Spinal cord (tissue), 9 donors: ENCODE measurements at regions not wholly inside any gene's neighbourhood (a gene's known extent, or its start where the extent isn't known, plus 50 kb on each side); places are given as distances from the start of the nearest gene placed in this dataset.
A peak's percentile ranks its signal among the peaks of the same experiment; 100 is the strongest.

Experiments
- DNase-seq, 6 donors: peaks; one replicate each; pipeline versions ENCODE4 v3.0.0 to v3.0.0-alpha.2; 2013 to 2015; ENCODE audit warnings: low spot score in 6 of 6, low read depth in 4 of 6
- H3K27ac ChIP-seq: one replicate; pipeline ENCODE4 v1.5.1; 2013; ENCODE audit warnings: low read depth, low read length, control low read depth
- H3K27me3 ChIP-seq: one replicate; pipeline ENCODE4 v1.6.1; 2013; ENCODE audit warnings: low read length; ENCODE audit not compliant: control insufficient read depth, insufficient read depth
- H3K36me3 ChIP-seq: one replicate; pipeline ENCODE4 v1.6.1; 2013; ENCODE audit warnings: low read length; ENCODE audit not compliant: control insufficient read depth, insufficient read depth
- H3K4me1 ChIP-seq: one replicate; pipeline ENCODE4 v1.6.1; 2013; ENCODE audit warnings: low read length; ENCODE audit not compliant: control insufficient read depth, insufficient read depth
- H3K4me3 ChIP-seq: one replicate; pipeline ENCODE4 v1.5.1; 2013; ENCODE audit warnings: low read depth, low read length, control low read depth
- H3K9me3 ChIP-seq: one replicate; pipeline ENCODE4 v1.6.1; 2013; ENCODE audit warnings: low read length; ENCODE audit not compliant: control insufficient read depth, insufficient read depth
- WGBS: methylation state at CpG from one replicate; pipeline ENCODE4 v1.1.5; 2013; ENCODE audit warnings: missing lambda C conversion rate; ENCODE audit not compliant: insufficient coverage; 5-methylcytosine and 5-hydroxymethylcytosine counted together
- donor health status: healthy.

- peak in 1 of 6 donors; percentile 17 for DNase-seq
- H3K27me3 ChIP-seq = peaks cover 12% of the 10 kb centered on the region
- H3K9me3 ChIP-seq = no peaks in the 10 kb centered on the region
- H3K27ac ChIP-seq = no peak overlapping the region
- H3K4me3 ChIP-seq = no peak overlapping the region
- no peaks in the 10 kb centered on the region for H3K4me1 ChIP-seq
- no peaks in the 10 kb centered on the region for H3K36me3 ChIP-seq
- WGBS = 59% methylated on average over 8 of the region's 10 CpGs
Observed at GRCh38 chrX:118211891-118212816, 95.5 kb upstream of the KLHL13 start.

- no peak for DNase-seq
- no peaks in the 10 kb centered on the region for H3K9me3 ChIP-seq
- H3K27me3 ChIP-seq = peaks cover 12% of the 10 kb centered on the region
- H3K27ac ChIP-seq = no peak overlapping the region
- 86% methylated on average over 1 of the region's 2 CpGs for WGBS
- no peak overlapping the region for H3K4me3 ChIP-seq
- no peaks in the 10 kb centered on the region for H3K4me1 ChIP-seq
- H3K36me3 ChIP-seq = no peaks in the 10 kb centered on the region
Observed at GRCh38 chrX:118212817-118213183, 96.2 kb upstream of the KLHL13 start.

GRCh38 chrX:118215346-118215745 lies 98.7 kb upstream of the KLHL13 start:
- no CpG with 5 or more reads among the region's 2 CpGs for WGBS
- Histone ChIP-seq H3K27me3 (peaks cover 10% of the 10 kb centered on the region), H3K4me3 (no peak overlapping the region), H3K9me3 (no peaks in the 10 kb centered on the region), H3K27ac (no peak overlapping the region), H3K4me1 (no peaks in the 10 kb centered on the region), H3K36me3 (no peaks in the 10 kb centered on the region)
- DNase-seq = no peak

GRCh38 chrX:118216087-118216486 lies 99.5 kb upstream of the KLHL13 start:
- DNase-seq = no peak
- peaks cover 10% of the 10 kb centered on the region for H3K27me3 ChIP-seq
- no peak overlapping the region for H3K4me3 ChIP-seq
- H3K36me3 ChIP-seq = no peaks in the 10 kb centered on the region
- H3K9me3 ChIP-seq = no peaks in the 10 kb centered on the region
- 17% methylated on average over 2 of the region's 3 CpGs for WGBS
- no peaks in the 10 kb centered on the region for H3K4me1 ChIP-seq
- H3K27ac ChIP-seq = no peak overlapping the region

- H3K9me3 ChIP-seq = no peaks in the 10 kb centered on the region
- 23% methylated on average over 2 of the region's 5 CpGs for whole genome bisulfite sequencing
- no peaks in the 10 kb centered on the region for H3K4me1 ChIP-seq
- no peak overlapping the region for H3K27ac ChIP-seq
- no peak overlapping the region for H3K4me3 ChIP-seq
- peaks cover 10% of the 10 kb centered on the region for H3K27me3 ChIP-seq
- DNase-seq = peak in 2 of 6 donors; percentile 29 to 60
- H3K36me3 ChIP-seq = no peaks in the 10 kb centered on the region
Observed at GRCh38 chrX:118216509-118216908, 99.9 kb upstream of the KLHL13 start.

- Histone ChIP-seq H3K27ac (no peak overlapping the region), H3K4me3 (no peak overlapping the region), H3K27me3 (peaks cover 10% of the 10 kb centered on the region), H3K9me3 (no peaks in the 10 kb centered on the region), H3K4me1 (no peaks in the 10 kb centered on the region), H3K36me3 (no peaks in the 10 kb centered on the region)
- WGBS = 92% methylated on average over 4 of the region's 5 CpGs
- no peak for DNase-seq
Observed at GRCh38 chrX:118218079-118218478, 101.5 kb upstream of the KLHL13 start.

GRCh38 chrX:118218940-118219339 lies 102.3 kb upstream of the KLHL13 start:
- WGBS = no CpG with 5 or more reads among the region's 5 CpGs
- no peak for DNase-seq
- Histone ChIP-seq H3K4me1 (no peaks in the 10 kb centered on the region), H3K36me3 (no peaks in the 10 kb centered on the region), H3K4me3 (no peak overlapping the region), H3K27ac (no peak overlapping the region), H3K9me3 (no peaks in the 10 kb centered on the region), H3K27me3 (peaks cover 10% of the 10 kb centered on the region)

- Histone ChIP-seq H3K36me3 (no peaks in the 10 kb centered on the region), H3K27ac (no peak overlapping the region), H3K9me3 (no peaks in the 10 kb centered on the region), H3K4me3 (no peak overlapping the region), H3K27me3 (peaks cover 10% of the 10 kb centered on the region), H3K4me1 (no peaks in the 10 kb centered on the region)
- whole genome bisulfite sequencing = no CpG with 5 or more reads among the region's 1 CpG
- no peak for DNase-seq
Observed at GRCh38 chrX:118219866-118220265, 103.3 kb upstream of the KLHL13 start.

GRCh38 chrX:118220509-118220908 lies 103.9 kb upstream of the KLHL13 start:
- H3K27ac ChIP-seq = no peak overlapping the region
- WGBS = no CpG with 5 or more reads among the region's 1 CpG

GRCh38 chrX:118221270-118221669 lies 104.7 kb upstream of the KLHL13 start:
- peak in 1 of 6 donors; percentile 61 for DNase-seq
- Histone ChIP-seq H3K9me3 (no peaks in the 10 kb centered on the region), H3K36me3 (no peaks in the 10 kb centered on the region), H3K27ac (no peak overlapping the region), H3K4me1 (no peaks in the 10 kb centered on the region), H3K4me3 (no peak overlapping the region), H3K27me3 (peaks cover 4% of the 10 kb centered on the region)
- no CpG with 5 or more reads among the region's 4 CpGs for WGBS

More at GRCh38 chrX:118220509-118220908, 103.9 kb upstream of the KLHL13 start:
- H3K9me3 ChIP-seq = no peaks in the 10 kb centered on the region
- peaks cover 7% of the 10 kb centered on the region for H3K27me3 ChIP-seq
- no peak overlapping the region for H3K4me3 ChIP-seq
- no peaks in the 10 kb centered on the region for H3K4me1 ChIP-seq
- DNase-seq = no peak
- H3K36me3 ChIP-seq = no peaks in the 10 kb centered on the region
